Daoy (cell line): ENCODE measurements at regions not wholly inside any gene's neighbourhood (a gene's known extent, or its start where the extent isn't known, plus 50 kb on each side); places are given as distances from the start of the nearest gene placed in this dataset.
A peak's percentile ranks its signal among the peaks of the same experiment; 100 is the strongest.

Experiments
- DNase-seq: peaks from one replicate; pipeline ENCODE4 v3.0.0-alpha.2; 2015; ENCODE audit warnings: low read depth

DNA sequence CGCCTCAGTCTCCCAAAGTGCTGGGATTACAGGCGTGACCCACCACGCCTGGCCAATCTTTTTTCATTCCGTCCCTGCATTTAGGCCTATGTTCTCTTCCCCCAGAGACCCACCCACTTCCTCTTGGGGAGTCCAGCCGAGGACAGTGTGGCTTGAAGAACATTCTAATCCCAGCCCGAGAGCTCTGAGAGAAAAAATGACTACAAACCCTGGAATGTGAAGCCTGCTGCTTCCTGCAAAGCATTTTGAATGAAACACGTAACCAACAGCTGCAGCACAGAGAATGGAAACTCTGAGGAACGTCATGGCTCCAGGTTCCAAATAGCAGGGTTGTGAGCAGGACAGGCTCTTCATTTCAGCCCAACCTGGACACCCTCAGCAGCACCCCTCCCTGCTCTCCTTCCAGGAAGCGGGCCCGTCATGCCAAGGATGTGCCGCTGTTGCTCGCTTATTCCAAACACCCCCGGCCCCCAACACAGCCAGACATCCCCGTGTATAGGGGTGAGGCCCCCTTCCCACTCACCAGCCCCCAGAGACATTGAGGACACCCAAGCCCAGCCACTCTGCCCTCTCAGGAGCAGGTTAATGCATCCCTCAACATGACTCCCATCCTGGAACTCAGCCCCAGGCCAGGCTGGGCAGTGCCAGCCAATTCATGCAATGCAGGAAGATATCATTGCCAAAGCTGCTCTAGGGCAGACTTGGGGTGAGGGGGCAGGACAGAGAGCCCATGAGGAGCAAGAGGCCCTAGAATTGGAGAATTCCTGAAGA, 139.8 kb downstream of the ZFP36L2 start:
- peak; percentile 96 for DNase-seq

DNA sequence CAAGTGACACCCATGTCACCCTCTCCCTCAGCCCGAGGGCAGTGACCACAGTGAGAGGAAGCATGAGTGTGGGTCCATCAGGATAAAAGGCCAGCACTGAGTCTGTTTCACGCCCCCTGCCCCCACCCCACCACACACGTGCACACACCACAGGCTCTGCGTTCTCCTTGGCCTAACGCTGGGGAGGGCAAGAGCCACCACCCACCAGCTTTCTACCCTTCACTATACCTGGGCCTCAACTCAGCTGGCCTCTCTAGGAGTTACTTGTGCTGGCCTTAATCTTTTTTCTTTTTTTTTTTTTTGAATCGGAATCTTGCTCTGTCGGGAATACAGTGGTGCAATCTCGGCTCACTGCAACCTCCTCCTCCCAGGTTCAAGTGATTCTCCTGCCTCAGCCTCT, 140.5 kb downstream of the ZFP36L2 start:
- no peak for DNase-seq

DNA sequence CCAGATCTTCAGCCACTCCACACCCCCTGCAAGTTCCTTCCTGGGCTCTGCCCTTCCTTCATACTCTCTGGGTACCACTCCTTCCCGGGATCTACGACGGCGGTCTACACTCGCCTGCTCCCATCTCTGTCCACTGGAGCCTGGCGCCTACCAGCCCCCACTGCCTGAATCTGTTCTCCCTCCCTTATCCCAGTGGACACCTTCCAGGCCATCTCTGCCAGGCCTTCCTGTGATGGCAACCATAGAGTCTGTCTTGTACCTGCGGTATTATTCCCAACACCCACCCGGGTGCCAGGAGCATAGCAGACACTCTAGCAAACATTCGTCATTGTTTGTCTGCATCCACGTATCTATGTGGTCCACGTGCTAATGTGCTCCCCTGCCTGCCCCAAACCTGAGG, 140.9 kb downstream of the ZFP36L2 start:
- DNase-seq = no peak

DNA sequence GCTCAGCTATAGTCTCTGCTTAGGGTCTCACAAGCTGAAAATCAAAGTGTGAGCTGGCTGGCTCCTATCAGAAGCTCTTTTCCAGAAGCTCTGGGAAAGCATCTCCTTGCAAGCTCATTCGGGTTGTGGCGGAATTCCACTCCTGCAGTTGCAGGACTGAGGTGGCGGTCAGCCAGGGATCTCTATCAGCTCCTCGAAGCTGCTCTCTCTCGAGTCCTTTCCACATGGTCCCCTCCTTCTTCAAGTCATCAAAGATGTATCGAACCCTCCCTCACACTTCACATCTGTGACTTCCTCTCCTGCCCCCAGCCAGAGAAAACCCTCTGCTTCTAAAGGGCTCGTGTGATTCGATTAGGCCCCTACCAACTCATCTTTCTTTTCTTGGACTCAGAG, 141.7 kb downstream of the ZFP36L2 start:
- DNase-seq = no peak

DNA sequence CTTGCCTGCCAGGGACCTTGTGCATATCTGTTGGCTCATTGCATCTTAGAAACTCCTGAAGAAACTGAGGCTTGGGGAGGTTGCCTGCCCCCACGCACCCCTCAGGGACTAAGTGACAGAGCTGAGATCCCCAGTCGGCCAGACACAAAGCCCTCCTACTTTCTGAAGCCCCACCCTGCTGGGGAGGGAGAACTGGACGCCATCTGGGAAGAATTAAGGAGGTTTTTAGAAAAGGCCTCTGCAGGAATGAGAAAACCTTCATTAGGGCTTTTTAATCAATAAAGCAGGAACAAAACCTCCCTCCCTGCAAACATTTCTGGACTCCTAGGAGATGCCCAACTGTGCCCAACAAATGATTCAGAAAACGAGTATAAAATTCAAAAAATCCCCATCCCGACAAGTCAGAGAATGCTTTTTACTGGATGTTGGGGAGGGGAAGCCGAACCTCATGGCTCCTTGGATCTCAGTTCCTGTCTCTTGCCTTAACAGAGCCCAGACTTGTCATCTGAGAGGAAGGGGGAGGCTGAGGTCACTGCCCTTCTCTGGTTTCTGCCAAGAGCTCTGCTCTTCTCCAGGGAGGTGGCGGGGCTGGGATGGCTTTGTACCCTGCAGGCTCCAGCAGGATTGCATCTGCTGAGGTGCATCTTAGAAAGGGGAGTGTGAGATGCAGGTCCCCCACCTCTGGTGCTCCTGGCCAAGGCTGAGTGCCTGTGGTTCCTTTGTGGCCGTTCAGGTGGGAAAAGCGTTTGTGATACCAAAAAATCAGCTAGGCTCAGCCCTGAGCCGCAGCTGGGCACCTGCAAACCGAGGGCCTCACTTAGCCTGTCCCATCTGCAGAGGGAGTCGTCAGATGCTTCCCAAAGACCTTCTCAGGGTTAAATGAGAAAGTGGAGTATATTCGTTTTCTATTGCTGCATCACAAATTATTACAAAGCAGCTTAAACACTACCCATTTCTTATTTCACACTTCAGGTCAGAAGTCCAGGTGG, 142.4 kb downstream of the ZFP36L2 start:
- DNase-seq = peak; percentile 69

DNA sequence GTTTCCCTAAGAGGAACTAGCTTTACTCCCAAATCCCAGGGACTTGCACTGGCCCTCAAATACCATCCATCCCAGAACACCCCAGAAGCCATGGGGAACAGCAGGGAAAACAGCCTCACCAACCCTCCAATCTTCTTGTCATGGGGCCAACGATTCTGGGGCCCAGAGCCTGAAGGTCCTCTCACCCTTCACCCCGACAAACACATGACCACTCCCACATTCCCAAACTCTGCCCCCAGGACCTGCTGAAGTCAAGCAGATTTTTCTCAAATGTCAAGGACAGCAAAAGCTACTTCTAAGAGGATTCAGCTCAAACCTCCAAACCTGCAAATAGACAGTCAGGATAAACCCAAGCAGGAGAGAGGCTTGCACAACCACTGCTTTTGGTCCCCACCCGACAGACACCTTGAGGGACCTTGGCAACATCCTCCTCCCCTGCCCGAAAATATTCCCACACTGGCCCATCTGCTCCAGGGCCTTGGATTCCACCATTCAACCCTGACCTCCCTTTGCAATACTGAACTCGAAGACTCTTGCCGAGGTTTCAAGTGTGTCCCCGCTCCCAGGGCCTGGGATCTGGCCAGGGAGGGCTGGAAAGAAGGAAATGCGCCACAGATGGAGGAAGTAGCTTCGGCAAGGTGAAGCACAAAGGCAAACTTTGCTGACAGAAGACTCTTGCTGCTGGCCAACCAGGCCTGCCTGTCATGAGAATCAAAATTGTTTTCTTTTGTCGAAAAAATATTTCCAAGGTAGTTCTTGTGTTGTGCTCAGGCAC, 143.3 kb downstream of the ZFP36L2 start:
- DNase-seq = no peak

DNA sequence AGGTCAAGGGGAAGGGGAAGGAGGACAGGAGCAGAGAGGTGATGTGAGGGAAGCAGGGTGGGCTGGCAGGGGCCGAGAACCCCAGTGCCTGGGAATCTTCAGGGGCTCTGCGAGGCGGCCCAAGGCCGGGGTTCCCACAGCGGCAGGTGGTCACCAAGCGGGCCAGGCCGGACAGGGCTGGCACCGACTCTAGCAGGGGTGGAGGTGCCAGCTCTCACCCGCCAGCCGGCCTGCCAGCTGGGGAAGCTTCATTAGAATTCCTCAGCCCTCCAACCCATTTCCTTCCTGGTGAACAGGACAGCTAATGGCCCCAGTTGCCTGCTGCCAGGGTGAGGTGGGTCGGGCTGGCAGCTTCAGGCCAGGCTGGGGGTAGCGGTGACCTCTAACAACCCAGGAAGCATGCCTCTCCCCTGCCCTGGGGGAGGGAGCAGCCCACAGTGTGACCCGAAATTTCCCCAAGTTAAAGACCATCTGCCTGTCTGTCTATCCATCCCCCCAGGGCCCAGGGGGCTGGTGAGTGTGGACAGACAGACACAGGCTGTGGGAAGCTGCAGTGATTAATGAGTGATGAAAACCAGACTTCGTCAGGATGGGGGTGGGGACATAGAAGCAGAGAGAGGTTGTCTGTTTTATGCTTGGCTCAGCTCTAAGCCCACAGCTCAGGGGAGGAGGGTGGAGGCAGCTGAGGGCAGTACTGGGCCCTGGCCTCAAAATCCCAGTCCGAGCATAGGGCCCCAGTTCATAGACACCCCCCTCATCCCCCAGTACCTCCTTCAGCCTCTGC, 144.1 kb downstream of the ZFP36L2 start:
- DNase-seq = peak; percentile 78

DNA sequence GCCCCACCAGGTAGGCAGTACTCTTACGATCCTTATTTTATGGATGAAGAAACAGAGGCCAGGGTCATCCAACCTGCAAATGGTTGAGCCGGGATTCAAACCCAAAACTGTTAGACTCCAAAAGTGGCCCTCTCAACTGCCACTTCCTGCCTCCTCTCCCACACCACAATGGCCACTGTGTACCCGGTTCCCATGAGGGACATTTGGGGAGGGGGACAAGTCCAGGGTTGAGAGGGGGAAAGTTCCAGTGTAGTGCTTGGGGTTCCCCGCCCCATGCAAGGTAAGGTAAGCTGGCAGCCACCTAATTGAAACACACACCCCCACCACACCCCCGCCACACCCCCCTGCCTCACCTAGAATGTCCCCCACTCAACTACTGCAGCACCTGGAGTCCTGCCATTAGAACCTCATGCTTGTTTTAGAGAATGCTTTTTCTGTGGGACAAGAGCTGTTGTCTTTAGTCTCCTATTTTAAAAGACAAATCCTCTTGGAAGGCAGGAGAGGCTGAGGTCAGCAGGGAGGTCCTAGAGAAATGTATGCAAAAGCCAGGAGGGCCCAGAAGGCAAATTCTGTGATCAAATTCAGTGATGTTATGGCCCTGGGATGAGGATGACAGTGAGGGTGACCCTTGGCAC, 145.2 kb downstream of the ZFP36L2 start:
- no peak for DNase-seq

DNA sequence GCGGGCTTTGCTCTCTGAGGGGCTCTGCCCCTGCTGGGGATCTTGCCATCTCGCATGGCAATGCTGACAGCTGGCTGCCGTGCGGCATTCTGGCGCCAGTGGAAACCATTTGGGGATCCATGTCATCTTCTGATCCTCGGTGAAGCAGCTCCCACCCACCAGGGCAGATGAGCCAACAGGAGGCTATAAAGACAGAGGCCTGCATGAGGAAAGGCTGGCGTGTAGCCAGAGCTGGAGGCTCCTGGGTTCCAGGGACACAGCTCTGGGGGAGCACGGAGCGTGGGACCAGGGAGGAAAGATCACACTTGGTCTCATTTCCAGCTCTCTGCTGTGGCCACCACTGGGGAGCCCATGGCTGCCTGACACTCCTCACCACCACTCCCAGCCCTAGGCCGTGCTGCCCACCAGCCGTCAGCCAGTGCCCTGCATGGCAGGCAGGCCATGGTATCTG, 145.8 kb downstream of the ZFP36L2 start:
- no peak for DNase-seq

DNA sequence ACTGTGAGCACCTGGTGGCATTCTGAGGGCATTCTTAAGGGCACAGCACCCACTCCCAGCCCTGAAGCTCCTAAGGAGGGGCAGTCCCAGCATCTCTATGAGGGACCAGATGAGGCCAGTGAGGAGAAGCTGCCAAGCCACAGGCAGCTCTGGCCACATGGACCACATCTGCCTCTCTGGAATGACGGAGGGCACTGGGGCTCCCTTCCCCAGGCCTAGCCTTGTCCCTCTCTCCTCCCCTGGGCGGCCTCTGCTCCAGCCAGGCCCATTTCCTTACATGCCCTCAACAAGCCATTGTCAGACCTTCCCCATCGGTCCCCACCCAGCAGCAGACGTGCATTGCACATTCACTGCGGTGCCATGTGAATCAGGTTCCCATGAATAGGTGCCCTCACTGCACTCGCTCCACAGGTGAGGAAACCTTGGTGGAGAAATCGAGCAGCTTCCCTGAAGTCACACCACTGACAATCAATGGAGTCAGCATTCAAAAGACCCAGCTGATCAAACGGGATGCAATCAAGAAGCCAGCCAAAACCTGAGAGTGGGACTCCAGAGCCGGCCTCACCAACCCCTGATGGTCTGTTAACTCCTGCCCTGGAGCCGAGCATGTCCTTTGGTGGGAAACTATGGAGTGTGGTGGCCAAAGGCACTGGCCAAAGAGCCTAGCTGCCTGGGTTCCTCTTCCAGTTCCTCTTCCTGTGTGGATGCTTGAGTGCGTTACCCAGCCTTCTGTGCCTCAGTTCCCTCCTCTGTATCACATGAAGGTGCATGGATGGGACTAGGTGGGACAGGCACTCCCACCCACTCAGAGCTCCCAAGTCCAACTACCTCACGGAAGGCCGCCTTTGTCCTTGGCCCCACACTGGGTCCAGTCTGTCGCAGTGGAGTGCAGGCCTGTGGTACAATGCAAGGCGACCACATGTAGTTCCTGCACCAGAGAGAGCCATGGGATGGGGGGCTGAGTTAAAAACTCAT, 147.3 kb downstream of the ZFP36L2 start:
- DNase-seq = no peak

DNA sequence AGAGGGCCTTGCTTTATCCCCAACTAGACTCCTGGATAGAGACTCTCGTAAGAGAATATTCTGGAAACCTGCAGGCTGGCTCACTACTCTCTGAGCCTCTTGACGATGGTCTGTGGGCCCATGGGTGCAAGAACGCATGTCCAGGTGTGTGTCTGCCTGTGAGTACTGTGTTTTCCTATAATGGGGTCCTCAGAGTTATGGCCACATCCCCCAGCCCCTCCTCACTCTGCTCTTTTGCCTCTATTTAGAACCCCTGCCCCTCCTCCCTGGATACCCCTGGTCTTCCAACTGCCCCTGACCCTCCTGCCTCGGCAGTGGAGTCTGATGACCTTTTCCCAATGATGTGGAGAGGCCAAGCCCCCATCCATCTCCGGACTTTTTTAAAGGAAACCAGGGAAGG, 148.1 kb downstream of the ZFP36L2 start:
- DNase-seq = no peak

DNA sequence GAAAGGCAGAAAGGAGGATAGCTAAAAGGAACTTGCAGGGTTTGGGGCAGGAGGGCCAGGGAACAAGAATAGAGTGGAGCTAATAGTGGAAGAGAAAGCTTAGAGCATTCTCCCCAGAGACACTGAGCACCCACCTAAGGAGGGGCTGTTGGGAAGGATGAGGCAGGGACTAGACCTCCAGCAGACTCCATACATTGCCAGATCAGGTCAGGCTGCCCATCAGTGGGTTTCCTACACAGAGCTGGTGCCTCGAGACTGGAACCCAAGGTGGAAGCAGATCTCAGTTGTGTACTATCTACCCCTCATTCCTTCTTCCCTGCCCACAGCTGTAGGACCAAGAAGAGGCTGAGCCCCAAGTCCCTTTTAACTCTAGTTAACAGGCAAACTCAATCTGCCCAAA, 148.5 kb downstream of the ZFP36L2 start:
- DNase-seq = no peak

DNA sequence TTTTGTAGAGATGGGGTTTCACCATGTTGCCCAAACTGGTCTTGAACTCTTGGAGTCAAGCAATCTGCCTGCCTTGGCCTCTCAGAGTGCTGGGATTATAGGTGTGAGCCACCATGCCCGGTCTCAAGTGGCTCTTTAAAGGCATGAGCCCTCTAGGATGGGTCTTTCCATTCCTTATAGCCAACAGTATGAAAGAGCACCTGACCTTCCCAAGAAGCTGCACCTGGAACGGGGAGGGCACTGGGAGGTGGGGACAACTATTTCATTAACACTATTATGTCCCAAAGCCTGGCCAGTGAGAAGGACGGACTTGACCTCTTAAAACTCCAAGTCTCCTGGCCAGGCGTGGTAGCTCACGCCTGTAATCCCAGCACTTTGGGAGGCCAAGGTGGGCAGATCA, 149.7 kb downstream of the ZFP36L2 start:
- no peak for DNase-seq

DNA sequence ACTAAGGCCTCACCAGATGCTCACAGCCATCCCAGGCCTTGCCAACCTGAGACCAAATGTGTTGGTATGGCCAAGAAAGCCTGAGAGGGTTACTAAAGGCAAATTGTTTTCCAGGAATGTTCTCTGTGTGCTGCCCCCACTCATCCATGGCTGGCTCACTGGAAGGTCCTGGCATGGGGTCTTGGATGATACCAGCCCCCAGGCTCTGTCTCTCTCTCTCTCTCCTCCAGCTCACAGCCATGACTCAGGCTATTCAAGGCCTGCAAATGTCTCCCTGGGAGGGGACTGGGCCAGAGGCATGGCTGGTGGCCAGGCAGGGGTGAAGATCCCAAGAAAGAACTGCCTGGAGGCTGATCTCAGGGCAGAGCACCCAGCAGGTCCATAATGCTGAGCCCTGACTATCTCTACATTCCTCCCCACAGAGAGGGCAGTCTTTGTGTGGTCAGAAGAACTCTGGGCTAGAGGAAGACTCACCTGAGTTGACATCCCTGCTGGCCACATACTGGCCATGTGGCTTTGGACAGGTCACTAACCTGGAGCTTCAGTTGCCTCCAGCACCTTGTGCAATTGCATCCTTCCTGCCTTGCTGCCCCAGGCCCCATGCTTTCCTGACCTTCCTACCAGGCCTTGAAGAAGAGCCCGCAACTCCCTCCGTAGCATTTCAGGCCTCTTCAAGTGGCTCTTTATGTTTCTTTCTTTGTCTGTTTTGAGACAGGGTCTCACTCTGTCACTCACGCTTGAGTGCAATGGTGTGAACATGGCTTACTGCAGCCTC, 150.4 kb downstream of the ZFP36L2 start:
- DNase-seq = peak; percentile 95

DNA sequence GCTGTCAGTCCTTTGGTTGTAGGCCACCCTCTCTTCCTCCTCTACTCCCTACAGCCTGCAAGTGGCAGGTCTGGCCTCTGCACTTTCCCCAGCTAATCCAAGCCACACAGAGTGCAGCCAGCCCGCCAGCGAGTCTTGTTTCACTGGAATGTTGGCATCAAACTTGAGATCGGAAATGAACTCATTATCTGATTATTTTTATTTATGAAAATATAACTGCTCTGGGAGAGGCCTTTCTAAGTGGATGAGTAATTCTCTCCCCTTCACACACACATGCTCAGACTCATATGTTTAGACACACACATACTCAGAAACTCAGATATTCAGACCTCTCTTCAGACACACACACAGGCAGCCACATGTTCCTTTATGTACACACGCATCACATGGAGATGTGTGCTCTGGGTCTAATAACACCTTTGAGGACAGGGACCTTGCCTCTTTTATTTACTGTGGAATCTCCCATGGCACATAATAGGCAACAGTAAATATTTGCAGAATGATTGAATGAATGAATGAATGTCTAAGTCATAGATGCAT, 151.3 kb downstream of the ZFP36L2 start:
- peak; percentile 97 for DNase-seq

DNA sequence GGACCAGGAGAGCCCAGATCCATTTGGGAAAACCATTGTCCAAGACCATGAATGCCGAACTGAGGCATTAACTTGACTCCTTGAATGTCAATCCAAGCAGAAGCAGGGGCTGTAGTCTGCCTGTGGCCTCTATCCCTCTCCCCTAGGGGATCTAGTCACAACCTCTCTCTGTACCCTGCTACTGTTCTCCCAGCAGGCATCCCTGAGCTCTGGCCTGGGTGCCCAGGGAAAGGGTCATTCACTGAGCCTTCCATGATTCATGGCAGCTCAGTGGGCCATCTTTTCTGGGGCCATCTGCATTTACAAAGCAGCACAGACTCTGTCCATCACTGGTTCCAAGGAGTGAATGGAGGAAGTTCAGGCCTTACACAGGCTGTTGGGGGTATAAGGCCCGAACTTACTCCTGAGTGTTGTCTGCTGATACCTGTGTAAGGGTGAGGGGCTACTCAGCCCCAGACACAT, 151.8 kb downstream of the ZFP36L2 start:
- no peak for DNase-seq

DNA sequence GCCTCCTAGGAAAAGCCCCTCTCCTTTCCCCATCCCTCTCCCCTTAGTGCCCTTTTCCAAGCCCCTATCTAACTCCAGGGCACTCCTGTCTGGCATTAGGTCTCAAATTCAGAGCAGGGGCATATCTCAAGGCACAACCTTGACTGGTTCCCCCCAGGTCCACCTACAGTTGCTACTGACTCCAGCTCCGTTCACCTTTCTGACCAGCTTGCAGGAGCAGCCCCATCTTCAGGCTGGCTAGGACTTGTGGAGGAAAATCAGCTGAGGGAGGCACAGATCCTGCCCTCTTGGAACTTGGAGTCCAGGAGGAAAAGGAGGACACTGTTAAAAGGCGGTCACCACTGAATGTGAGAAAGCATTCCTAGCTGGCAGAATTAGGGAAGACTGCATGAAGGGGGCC, 152.4 kb downstream of the ZFP36L2 start:
- no peak for DNase-seq

DNA sequence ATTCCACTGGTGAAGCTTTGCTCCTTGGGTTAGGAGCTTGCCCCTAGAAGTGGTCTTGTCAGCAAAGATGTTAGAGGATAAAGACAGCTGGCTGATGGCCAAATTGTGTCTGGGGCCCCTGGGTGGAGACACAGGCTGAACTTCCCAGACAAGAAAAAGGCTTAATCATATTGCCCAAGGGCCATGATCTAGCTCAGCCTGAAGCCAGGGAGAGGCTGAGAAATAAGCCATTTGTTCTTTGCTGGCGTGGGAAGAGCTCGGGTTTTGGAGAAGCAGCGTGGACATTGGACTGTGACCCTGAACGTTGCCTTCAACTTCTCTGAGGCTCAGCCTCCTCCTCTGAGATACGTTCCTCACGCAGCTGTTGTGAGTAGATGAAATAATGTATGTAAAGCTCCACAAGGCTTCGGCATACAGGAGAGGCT, 153.0 kb downstream of the ZFP36L2 start:
- DNase-seq = peak; percentile 84
